Natural killer cell (primary cell): ENCODE measurements at regions not wholly inside any gene's neighbourhood (a gene's known extent, or its start where the extent isn't known, plus 50 kb on each side); places are given as distances from the start of the nearest gene placed in this dataset.
"Not testable (repeated sequence)": the region's sequence is repeated elsewhere in the genome, so short reads cannot be mapped to it uniquely, and the experiment has no call there.

ENCODE experiments used
- ATAC-seq, 3 donors: fragments of 150-1000 bp in 2 of 3; fragments of 200-7000 bp in 1 of 3; cut with Tn5 transposase; 1 replicate in 1 of 3; 2 replicates in 2 of 3; pipeline ENCODE4 v1.10.0; 2021; ENCODE audit warnings: mild to moderate bottlenecking in 2 of 3, moderate library complexity in 2 of 3
- DNase-seq, 2 donors: peaks; one replicate each; pipeline versions ENCODE4 v3.0.0 to v3.0.0-alpha.2; 2013 to 2021; ENCODE audit warnings: mixed read lengths in 1 of 2
- H3K27ac ChIP-seq: one replicate; pipeline ENCODE4 v1.5.1; 2013; ENCODE audit warnings: mild to moderate bottlenecking, low read length
- H3K27me3 ChIP-seq: one replicate; pipeline ENCODE4 v1.6.1; 2013; ENCODE audit warnings: low read length; ENCODE audit not compliant: control insufficient read depth, insufficient read depth
- H3K36me3 ChIP-seq: one replicate; pipeline ENCODE4 v1.6.1; 2013; ENCODE audit warnings: low read length; ENCODE audit not compliant: control insufficient read depth, insufficient read depth
- H3K4me1 ChIP-seq: one replicate; pipeline ENCODE4 v1.6.1; 2013; ENCODE audit warnings: low read length; ENCODE audit not compliant: control insufficient read depth, insufficient read depth
- H3K4me3 ChIP-seq: one replicate; pipeline ENCODE4 v1.5.1; 2013; ENCODE audit warnings: low read length
- H3K9me3 ChIP-seq: one replicate; pipeline ENCODE4 v1.6.1; 2013; ENCODE audit warnings: low read length; ENCODE audit not compliant: control insufficient read depth, insufficient read depth
- H3K27ac Mint-ChIP-seq, 2 donors: one replicate each; pipeline ENCODE4 v1.8.0; 2022; ENCODE audit warnings: mild to moderate bottlenecking in 2 of 2, mixed read lengths in 2 of 2, moderate library complexity in 1 of 2
- H3K27me3 Mint-ChIP-seq, 2 donors: one replicate each; pipeline ENCODE4 v1.8.0; 2022; ENCODE audit warnings: low read depth in 2 of 2, mixed read lengths in 2 of 2
- H3K36me3 Mint-ChIP-seq: one replicate; pipeline ENCODE4 v1.8.0; 2022; ENCODE audit warnings: mixed read lengths
- H3K4me1 Mint-ChIP-seq, 2 donors: one replicate each; pipeline ENCODE4 v1.8.0; 2022; ENCODE audit warnings: mixed read lengths in 2 of 2
- H3K4me3 Mint-ChIP-seq: one replicate; pipeline ENCODE4 v1.8.0; 2022; ENCODE audit warnings: mild to moderate bottlenecking, moderate library complexity, mixed read lengths
- H3K9me3 Mint-ChIP-seq, 2 donors: one replicate each; pipeline ENCODE4 v1.8.0; 2022; ENCODE audit warnings: mixed read lengths in 2 of 2
- WGBS: methylation state at CpG from one replicate; pipeline ENCODE4 v1.1.7; 2013; ENCODE audit warnings: missing lambda C conversion rate; ENCODE audit not compliant: insufficient coverage; 5-methylcytosine and 5-hydroxymethylcytosine counted together
- intact Hi-C: fragments of 100-400 bp; cut with micrococcal nuclease; formaldehyde crosslinking; loops from one replicate; pipeline ENCODE4 v1.14.2; 2022
- TF ChIP-seq, protein P1 (sequence below): fragments of 200-600 bp; IDR thresholded peaks from one replicate; pipeline ENCODE4 v1.8.0; 2022; ENCODE audit warnings: antibody characterized with exemption

GRCh38 chr20:19138758-19139157 lies 73.7 kb upstream of the SLC24A3 start:
- H3K4me1 Mint-ChIP-seq = peaks cover 0 to 7% of the 10 kb centered on the region in 2 donors
- Histone ChIP-seq H3K27me3 (no peaks in the 10 kb centered on the region), H3K27ac (no peak overlapping the region), H3K4me3 (no peak overlapping the region), H3K4me1 (no peaks in the 10 kb centered on the region), H3K36me3 (no peaks in the 10 kb centered on the region), H3K9me3 (no peaks in the 10 kb centered on the region)
- H3K27me3 Mint-ChIP-seq = no peaks in the 10 kb centered on the region
- 65% methylated on average over 1 of the region's 1 CpG for WGBS
- intact Hi-C loops = no loop called here
- TF ChIP-seq, protein P1, sequence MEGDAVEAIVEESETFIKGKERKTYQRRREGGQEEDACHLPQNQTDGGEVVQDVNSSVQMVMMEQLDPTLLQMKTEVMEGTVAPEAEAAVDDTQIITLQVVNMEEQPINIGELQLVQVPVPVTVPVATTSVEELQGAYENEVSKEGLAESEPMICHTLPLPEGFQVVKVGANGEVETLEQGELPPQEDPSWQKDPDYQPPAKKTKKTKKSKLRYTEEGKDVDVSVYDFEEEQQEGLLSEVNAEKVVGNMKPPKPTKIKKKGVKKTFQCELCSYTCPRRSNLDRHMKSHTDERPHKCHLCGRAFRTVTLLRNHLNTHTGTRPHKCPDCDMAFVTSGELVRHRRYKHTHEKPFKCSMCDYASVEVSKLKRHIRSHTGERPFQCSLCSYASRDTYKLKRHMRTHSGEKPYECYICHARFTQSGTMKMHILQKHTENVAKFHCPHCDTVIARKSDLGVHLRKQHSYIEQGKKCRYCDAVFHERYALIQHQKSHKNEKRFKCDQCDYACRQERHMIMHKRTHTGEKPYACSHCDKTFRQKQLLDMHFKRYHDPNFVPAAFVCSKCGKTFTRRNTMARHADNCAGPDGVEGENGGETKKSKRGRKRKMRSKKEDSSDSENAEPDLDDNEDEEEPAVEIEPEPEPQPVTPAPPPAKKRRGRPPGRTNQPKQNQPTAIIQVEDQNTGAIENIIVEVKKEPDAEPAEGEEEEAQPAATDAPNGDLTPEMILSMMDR = no peak
- no peak overlapping the region for H3K4me3 Mint-ChIP-seq
- ATAC-seq (no peak), DNase-seq (no peak)
- H3K27ac Mint-ChIP-seq = no peak overlapping the region
- peaks cover 9% of the 10 kb centered on the region for H3K36me3 Mint-ChIP-seq
- H3K9me3 Mint-ChIP-seq = peaks cover 0 to 5% of the 10 kb centered on the region in 2 donors

DNA sequence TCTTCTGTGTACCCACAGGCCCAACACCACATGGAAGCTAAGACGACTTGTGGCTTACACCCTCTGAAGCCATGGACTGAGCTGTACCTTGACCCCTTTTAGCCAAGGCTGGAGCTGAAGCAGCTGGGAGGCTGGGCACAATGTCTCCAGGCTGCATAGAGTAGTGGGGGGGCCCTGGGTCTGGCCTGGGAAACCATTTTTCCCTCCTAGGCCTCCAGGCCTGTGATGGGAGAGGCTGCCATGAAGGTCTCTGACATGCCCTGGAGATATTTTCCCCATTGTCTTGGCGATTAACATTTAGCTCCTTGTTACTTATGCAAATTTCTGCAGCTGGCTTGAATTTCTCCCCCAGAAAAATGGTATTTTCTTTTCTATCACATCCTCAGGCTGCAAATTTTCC lies 72.9 kb upstream of the SLC24A3 start:
- H3K9me3 ChIP-seq, H3K27ac ChIP-seq, H3K27me3 ChIP-seq, H3K36me3 Mint-ChIP-seq, H3K9me3 Mint-ChIP-seq, H3K4me3 ChIP-seq, H3K4me1 ChIP-seq, H3K27ac Mint-ChIP-seq, ATAC-seq, intact Hi-C loops, DNase-seq, H3K4me3 Mint-ChIP-seq, H3K27me3 Mint-ChIP-seq, H3K36me3 ChIP-seq, H3K4me1 Mint-ChIP-seq: not testable (repeated sequence)
- whole genome bisulfite sequencing = 79% methylated on average over 2 of the region's 2 CpGs

DNA sequence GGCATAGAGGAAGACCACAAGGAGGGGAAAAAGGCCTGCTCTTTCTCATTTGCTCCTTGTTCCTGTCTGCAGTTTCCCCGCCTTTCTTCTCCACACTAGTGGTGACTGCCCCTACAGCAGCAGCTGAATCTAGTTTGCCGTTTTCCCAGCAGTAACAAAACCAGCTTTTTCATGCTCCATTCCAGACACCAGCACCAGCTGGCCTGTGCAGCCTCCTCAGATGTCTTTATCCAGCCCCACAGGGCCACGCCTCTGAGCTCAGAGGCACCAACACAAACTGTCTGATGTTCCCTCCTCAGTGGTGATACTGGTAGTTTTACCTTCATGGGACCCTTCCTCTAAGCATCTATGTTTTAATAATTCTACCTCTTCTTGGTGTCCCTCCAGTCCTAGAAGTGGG lies 70.4 kb upstream of the SLC24A3 start:
- 92% methylated on average over 3 of the region's 3 CpGs for WGBS

DNA sequence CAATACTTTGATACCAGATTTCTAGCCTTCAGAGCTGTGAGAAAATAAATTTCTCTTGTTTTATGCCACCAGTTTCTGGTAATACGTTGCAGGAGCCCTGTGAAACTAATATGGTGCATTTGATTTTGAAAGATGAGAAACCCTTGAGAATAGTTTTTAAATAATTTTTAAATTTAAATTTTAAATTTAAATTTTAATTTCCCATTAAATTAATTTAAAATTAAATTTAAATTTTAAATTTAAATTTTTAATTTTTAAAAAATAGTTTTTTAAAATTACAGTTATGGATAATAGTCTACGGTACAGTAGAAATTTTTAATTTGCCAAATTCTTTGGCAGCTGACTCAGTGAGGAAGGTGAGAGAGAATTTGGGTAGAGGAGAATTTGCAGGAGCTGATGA lies 68.6 kb upstream of the SLC24A3 start:
- Mint-ChIP-seq H3K9me3 (no peaks in the 10 kb centered on the region), H3K27ac (no peak overlapping the region), H3K4me1 (peaks cover 0 to under 1% of the 10 kb centered on the region in 2 donors), H3K36me3 (no peaks in the 10 kb centered on the region), H3K4me3 (no peak overlapping the region), H3K27me3 (peaks cover 2 to 11% of the 10 kb centered on the region in 2 donors)
- 90% methylated on average over 2 of the region's 2 CpGs for WGBS
- Histone ChIP-seq H3K27ac (no peak overlapping the region), H3K27me3 (no peaks in the 10 kb centered on the region), H3K4me3 (no peak overlapping the region), H3K4me1 (no peaks in the 10 kb centered on the region), H3K36me3 (no peaks in the 10 kb centered on the region), H3K9me3 (no peaks in the 10 kb centered on the region)
- DNase-seq (no peak), ATAC-seq (no peak)
- TF ChIP-seq, protein P1 = no peak
- intact Hi-C loops = no loop called here

More for the DNA sequence above, 70.4 kb upstream of the SLC24A3 start:
- H3K27me3 Mint-ChIP-seq = no peaks in the 10 kb centered on the region
- TF ChIP-seq, protein P1 = no peak
- Histone ChIP-seq H3K27ac (no peak overlapping the region), H3K9me3 (no peaks in the 10 kb centered on the region), H3K27me3 (no peaks in the 10 kb centered on the region), H3K4me1 (no peaks in the 10 kb centered on the region), H3K36me3 (no peaks in the 10 kb centered on the region), H3K4me3 (no peak overlapping the region)
- DNase-seq = no peak
- no peaks in the 10 kb centered on the region for H3K9me3 Mint-ChIP-seq
- ATAC-seq = no peak
- no peak overlapping the region for H3K4me3 Mint-ChIP-seq
- peaks cover 0 to 7% of the 10 kb centered on the region in 2 donors for H3K4me1 Mint-ChIP-seq
- H3K36me3 Mint-ChIP-seq = no peaks in the 10 kb centered on the region
- H3K27ac Mint-ChIP-seq = no peak overlapping the region
- intact Hi-C loops = no loop called here
